Activated effector memory CD4-positive, alpha-beta T cell treated with anti-CD3 and anti-CD28 coated beads, Interleukin-2, amount 50 U/mL, for 16 hours (primary cell): ENCODE measurements at regions not wholly inside any gene's neighbourhood (a gene's known extent, or its start where the extent isn't known, plus 50 kb on each side); places are given as distances from the start of the nearest gene placed in this dataset.
"Not testable (repeated sequence)": the region's sequence is repeated elsewhere in the genome, so short reads cannot be mapped to it uniquely, and the experiment has no call there.

Experiments used
- DNase-seq: peaks from one replicate; pipeline ENCODE4 v3.0.0-alpha.2; 2020

GRCh38 chr1:105004515-105004914, 1254.8 kb downstream of the AMY1C start:
- DNase-seq, result no peak

GRCh38 chr1:105005594-105006195, 1256.0 kb downstream of the AMY1C start:
- DNase-seq, result peak; percentile 59

GRCh38 chr1:105017587-105017986, 1267.9 kb downstream of the AMY1C start:
- no peak for DNase-seq

- no peak for DNase-seq
Measured at GRCh38 chr1:105023719-105024118, 1274.0 kb downstream of the AMY1C start.

- DNase-seq, result no peak
Measured at GRCh38 chr1:105027838-105028471, 1278.3 kb downstream of the AMY1C start.

- DNase-seq, result no peak
Measured at GRCh38 chr1:105072446-105072845, 1322.7 kb downstream of the AMY1C start.

- DNase-seq, result no peak
Measured at GRCh38 chr1:105072850-105073249, 1323.2 kb downstream of the AMY1C start.

GRCh38 chr1:105073660-105074059, 1324.0 kb downstream of the AMY1C start:
- no peak for DNase-seq

GRCh38 chr1:105083611-105084010, 1333.9 kb downstream of the AMY1C start:
- DNase-seq, result no peak

GRCh38 chr1:105087506-105087905, 1337.8 kb downstream of the AMY1C start:
- DNase-seq, result no peak

- no peak for DNase-seq
Measured at GRCh38 chr1:105088166-105088565, 1338.5 kb downstream of the AMY1C start.

GRCh38 chr1:105093893-105094292, 1344.2 kb downstream of the AMY1C start:
- DNase-seq, result not testable (repeated sequence)

- no peak for DNase-seq
Measured at GRCh38 chr1:105100102-105100501, 1350.4 kb downstream of the AMY1C start.

GRCh38 chr1:105101261-105101660, 1351.6 kb downstream of the AMY1C start:
- no peak for DNase-seq

- no peak for DNase-seq
Measured at GRCh38 chr1:105102371-105102770, 1352.7 kb downstream of the AMY1C start.

- DNase-seq, result no peak
Measured at GRCh38 chr1:105122041-105122440, 1372.3 kb downstream of the AMY1C start.

- DNase-seq, result no peak
Measured at GRCh38 chr1:105137543-105138457, 1388.1 kb downstream of the AMY1C start.

- DNase-seq, result no peak
Measured at GRCh38 chr1:105138458-105138893, 1388.8 kb downstream of the AMY1C start.

GRCh38 chr1:105172788-105173187, 1423.1 kb downstream of the AMY1C start:
- DNase-seq, result no peak

GRCh38 chr1:105180789-105181188, 1431.1 kb downstream of the AMY1C start:
- DNase-seq, result no peak

- no peak for DNase-seq
Measured at GRCh38 chr1:105204836-105205371, 1455.2 kb downstream of the AMY1C start.

- DNase-seq, result no peak
Measured at GRCh38 chr1:105208581-105208980, 1458.9 kb downstream of the AMY1C start.

GRCh38 chr1:105210747-105211146, 1461.0 kb downstream of the AMY1C start:
- no peak for DNase-seq
